Skin epidermis (tissue), 12 donors: ENCODE measurements at regions not wholly inside any gene's neighbourhood (a gene's known extent, or its start where the extent isn't known, plus 50 kb on each side); places are given as distances from the start of the nearest gene placed in this dataset.

Source experiments
- H3K27ac ChIP-seq, 21 experiments: fragments of 200-600 bp; sonication (generic) in 11 of 21; one replicate each; pipeline ENCODE4 v1.5.0; 2020; ENCODE audit warnings: mild to moderate bottlenecking in 3 of 21, inconsistent platforms in 2 of 21, moderate library complexity in 2 of 21
- H3K4me3 ChIP-seq, 7 experiments: fragments of 200-600 bp; sonication (generic) in 2 of 7; one replicate each; pipeline ENCODE4 v1.5.0; 2020; ENCODE audit warnings: inconsistent platforms in 2 of 7, mild to moderate bottlenecking in 2 of 7, moderate library complexity in 1 of 7

DNA sequence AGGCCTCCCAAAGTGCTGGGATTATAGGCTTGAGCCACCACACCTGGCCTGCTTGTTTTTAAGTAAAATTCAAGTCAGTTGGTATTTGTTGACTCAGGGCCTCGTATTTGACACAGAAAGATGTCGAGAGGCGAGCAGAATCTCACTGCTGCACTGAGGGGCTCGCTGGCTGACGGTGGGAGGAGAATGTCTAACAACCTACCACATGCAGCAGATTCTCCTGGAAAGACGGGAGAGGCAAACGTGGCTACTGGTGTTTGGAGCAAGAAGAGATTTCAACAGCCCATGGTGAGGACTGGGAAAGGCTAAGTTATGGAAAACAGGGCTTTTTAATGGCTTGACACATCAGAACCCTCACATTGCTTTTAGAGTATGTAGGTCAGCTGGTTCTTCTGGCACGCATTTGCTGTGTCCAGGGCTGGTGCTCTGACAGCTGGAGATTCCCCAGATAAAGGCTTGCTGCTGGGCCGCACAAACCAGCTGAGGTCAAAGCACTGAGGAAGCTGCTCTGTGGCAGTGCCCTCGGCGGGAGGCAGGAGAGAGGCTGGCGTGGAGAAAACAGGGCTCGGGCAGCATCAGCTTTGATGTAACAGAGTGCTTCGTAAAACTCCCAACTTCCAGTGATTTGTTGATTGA, 84.2 kb upstream of the FRMD1 start:
- Histone ChIP-seq H3K4me3 (no peak overlapping the region), H3K27ac (no peak overlapping the region)

DNA sequence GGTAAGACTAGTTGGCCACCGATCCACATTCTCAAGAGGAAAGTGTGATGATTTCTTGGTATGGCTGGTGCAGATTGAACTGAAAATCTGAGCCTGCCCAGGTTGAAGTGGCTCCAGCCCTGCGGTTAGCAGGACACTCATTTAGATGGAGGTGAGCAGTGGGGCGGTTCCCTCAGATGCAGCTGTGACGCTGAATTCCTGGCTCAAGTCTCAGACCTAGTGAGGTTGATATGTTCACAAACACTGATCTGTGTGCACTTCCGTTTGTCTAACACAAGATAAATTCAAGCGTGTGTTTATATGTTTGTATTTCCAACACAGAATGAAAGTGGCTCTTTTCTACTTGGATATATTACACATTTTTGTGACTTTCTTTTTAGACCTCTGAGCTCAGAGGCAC, 83.4 kb upstream of the FRMD1 start:
- no peak overlapping the region for H3K27ac ChIP-seq
- H3K4me3 ChIP-seq, result no peak overlapping the region

DNA sequence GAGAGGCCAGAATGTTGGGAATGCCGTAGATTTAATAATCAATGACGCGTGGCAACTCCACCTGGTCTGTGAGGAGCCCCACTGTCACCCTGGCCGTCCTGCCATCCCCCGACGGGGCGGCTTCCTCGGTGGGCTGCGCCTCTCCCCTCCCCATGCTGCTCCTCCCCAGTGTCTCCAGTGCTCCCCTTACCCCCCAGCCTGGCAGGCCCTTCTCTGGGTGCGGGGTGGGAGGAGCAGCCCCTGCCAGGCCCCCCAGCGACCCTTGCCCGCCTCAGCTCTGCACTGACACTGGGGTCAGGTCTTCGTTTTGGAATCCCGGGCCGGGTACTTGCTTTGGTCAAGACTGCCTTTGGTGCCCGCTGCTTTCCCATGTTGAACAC, 82.3 kb upstream of the FRMD1 start:
- H3K27ac ChIP-seq, result no peak overlapping the region

DNA sequence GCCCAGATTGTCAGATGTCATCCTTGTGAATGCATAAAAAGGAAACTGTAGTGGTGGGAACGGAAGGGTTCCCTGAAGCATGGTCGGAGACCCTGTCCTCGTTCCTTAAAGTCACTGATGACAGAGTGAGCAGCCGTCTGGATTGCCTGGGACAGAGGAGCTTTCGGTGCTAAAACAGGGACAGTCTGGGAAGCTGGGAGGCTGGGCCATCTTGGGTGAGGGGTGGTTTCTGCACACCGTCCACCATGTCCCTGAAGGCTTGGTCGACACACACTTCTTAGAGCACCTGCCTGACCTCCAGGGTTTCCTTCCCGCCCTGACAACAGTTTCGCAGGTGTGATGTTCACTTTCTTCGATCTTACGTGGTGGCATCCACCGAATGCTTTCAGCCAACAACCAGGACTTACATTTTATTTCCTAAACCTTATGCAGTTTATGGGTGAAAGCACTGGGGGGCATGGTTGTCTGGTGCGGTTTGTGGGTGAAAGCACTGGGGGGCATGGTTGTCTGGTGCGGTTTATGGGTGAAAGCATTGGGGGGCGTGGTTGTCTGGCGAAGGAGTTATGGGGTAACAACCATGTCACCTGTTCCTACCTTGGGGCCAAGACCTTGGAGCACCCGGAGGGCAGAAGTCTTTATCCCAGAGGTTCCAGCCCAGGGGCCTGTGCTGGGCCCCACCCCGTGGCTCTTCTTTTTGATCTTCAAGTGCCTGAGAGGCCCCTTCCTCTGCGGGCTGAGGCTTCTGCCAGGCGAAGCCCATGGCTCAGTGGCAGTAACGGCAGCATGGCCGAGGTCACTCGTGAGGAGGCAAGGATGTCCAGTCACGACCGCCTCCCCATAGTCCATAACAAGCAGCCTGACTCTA, 81.7 kb upstream of the FRMD1 start:
- Histone ChIP-seq H3K4me3 (no peak overlapping the region), H3K27ac (no peak overlapping the region)

More for the DNA sequence above, 82.3 kb upstream of the FRMD1 start:
- H3K4me3 ChIP-seq, result no peak overlapping the region

DNA sequence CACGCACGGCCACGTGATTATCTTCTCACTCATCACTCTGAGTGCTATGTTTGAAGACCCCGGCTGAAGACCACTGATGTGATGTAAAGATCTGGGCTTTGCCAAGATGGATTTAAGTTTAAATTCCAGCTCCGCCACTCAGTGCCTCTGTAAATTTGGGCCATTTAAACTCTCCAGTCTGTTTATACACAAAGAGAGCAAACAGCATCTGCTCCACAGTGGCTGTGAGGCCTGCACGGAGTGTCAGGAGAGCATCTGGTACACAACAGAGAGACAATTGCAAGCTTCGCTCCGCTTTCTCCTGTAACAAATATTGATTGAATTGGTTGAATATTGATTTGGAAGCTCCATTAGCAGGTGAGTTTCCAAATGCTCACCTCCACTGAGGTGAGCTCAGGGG, 80.5 kb upstream of the FRMD1 start:
- H3K27ac ChIP-seq, result no peak overlapping the region
- no peak overlapping the region for H3K4me3 ChIP-seq

DNA sequence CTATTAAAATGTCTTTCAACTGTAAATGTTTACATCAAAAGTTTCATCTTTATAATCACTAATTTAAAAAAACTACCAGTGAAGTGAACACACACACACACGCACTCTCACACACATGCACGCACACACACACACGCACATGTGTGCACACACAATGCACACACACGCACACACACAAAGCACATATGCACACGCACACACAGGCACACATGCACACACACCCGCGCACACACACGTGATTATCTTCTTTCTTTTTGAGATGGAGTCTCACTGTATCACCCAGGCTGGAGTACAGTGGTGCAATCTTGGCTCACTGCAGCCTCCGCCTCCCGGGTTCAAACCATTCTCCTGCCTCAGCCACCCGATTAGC, 80.0 kb upstream of the FRMD1 start:
- H3K27ac ChIP-seq, result no peak overlapping the region
- H3K4me3 ChIP-seq, result no peak overlapping the region

DNA sequence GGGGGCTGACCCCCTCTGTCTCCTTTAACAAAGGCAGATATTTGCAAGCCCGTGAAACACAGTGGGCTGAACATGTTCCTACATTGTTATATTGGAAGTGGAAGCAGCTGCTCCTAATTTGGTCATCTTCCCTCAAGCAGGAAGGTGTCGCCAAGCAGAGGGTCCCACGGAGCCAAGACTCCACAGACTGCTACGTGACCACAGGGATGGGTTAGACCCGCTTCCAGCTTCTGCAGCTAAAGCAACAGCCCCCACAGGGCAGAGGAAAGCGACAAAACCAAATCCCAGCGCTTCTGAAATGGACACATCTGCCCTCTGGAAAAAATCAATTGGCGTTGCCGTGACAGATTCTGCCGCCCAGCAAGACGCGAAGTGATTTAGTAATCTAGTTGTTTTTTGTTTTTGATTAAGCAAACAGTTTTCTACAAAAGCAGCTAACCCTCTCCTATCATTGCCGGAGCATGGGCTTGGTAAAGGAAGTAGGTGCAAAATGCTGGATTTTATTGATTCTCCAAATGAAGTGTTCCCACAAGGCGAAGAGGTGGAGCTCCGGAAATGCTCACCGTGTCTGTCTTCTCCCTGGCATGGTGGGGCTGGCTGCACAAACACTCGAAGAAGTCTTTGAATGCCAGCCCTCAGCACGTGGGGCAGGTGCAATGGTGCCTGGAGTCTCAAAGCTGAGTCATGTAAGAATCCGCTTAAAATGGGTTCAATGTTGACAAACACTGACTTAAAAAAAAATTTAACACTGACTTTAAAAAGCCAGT, 79.4 kb upstream of the FRMD1 start:
- H3K4me3 ChIP-seq, result peak overlapping the region in 1 of 7 experiments; percentile 14

DNA sequence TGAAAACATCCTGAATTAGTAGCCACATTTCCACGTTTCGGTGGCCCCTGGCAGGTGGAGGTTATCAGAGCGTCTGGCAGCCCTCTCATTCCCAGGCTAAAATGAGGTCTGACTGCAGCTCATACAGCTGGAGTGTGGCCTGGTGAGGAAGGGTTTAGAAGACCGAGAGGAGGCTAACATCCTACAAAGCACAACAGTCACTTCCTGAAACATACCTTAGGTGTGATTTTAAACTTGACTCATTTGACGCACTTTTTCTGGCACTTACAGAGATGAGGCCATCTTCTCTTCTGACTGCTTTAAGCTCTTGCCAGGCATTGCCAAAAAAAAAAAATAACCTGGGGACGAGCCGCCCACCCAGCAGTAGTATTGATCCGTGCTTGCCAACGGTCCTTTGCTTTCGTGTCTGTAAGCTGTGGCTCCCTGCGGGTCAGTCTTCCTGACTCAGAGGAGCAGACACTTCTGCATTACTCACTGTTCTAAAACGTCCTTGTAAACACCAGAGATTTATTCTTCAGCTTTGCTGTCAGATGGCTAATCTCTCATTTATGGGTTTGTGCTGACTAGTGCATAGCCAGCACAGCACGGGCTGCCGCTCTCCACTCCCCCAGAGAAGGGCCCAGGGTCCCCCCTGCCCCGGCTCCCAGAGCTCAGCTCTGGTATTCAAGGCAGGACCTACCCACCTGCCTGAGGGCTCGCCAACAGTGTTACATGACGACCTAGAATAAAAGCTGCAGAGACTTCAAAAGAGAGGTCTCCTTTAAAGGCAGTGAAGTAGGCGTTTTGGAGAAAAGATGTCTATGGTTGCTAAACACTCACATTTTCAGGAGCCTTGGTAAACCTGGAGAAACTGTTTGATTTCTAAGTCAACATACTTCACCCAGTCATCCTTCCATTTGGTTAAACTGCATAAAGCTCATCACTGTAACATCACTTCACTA, 78.5 kb upstream of the FRMD1 start:
- Histone ChIP-seq H3K4me3 (peak overlapping the region in 1 of 7 experiments; percentile 14), H3K27ac (peak overlapping the region in 8 of 21 experiments; percentile 18 to 79 (median 54))

More for the DNA sequence above, 79.4 kb upstream of the FRMD1 start:
- peak overlapping the region in 7 of 21 experiments; percentile 23 to 79 (median 55) for H3K27ac ChIP-seq

DNA sequence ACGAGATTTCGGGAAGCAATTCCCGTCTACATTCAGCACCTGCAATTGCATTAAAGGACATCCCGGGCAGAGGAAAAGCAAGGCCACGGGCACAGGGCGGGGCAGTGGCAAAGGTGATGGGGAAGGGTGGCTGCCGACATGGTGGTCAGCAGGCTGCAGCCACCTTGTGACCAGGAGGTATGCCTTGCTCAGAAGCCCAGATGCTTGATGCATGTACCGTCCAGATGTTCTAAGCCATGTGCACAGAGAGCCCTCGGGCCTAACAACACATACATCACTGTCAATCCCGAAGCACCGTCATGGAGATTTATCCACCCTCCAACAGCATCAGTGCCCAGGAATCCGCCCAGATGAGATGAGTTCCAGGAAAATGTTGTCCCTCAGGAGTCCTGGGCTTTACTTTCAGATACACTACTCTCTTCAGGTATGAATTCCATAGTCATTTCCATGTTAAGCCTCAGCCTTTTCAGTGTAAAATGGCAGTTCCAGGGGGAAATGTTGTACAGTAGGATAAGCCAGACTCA, 77.8 kb upstream of the FRMD1 start:
- H3K4me3 ChIP-seq, result no peak overlapping the region
- peak overlapping the region in 4 of 21 experiments; percentile 18 to 59 (median 42) for H3K27ac ChIP-seq

DNA sequence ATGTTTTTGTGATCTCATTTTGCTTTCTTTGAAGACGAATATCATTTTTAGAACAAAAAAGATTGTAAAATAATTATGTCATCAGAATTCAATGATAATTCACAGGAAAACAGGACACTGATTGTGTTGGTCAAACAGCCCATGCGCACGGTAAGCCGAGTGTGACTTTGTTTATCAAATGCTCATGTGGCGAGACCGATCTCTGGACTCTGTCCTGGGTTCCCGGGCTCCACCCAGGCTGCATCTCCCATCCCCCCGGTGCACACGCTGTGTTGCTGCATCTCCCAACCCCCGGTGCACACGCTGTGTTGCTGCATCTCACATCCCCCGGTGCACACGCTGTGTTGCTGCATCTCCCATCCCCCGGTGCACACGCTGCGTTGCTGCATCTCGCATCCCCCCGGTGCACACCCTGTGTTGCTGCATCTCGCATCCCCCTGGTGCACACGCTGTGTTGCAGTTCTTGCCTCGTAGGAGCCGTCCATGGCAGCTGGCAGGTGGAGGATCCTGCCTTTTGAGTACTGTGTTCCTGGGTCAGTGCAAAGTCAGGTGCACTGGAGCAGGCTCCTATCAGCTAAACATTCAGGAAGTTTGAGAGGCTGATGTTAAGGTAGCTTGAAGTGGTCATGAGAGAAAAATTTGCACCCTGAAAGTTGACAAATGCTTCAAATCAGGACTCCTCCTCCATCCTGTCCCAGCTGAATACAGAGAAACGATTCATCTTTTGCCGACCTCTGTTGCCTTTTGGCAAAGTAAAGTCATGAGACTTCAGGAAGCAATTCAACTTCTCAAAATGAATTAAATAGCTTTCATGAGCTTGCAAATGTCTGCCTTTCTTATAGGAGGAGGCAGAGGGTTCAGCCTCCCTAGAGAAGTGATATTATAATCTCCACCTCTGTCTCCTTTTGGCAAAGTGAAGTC, 77.1 kb upstream of the FRMD1 start:
- Histone ChIP-seq H3K27ac (no peak overlapping the region), H3K4me3 (no peak overlapping the region)

DNA sequence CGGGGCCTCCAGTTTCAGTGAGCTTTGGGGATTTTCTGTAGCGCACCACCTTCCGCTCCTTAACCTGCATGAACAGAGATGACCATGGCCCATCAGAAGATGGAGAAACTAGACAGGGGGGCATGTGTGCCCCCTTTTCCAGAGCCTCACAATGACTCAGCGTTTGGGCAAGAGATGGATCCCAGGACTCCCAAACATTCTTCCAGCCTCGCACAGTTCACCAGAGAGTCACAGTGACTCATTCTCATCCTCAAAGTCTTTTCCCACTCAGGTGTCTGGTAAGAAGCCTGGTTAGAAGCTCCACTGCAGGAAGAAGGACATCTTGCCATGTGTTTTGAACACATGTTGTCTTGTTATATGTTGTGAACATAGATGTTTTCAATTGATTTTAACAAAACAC, 76.2 kb upstream of the FRMD1 start:
- Histone ChIP-seq H3K27ac (no peak overlapping the region), H3K4me3 (no peak overlapping the region)

DNA sequence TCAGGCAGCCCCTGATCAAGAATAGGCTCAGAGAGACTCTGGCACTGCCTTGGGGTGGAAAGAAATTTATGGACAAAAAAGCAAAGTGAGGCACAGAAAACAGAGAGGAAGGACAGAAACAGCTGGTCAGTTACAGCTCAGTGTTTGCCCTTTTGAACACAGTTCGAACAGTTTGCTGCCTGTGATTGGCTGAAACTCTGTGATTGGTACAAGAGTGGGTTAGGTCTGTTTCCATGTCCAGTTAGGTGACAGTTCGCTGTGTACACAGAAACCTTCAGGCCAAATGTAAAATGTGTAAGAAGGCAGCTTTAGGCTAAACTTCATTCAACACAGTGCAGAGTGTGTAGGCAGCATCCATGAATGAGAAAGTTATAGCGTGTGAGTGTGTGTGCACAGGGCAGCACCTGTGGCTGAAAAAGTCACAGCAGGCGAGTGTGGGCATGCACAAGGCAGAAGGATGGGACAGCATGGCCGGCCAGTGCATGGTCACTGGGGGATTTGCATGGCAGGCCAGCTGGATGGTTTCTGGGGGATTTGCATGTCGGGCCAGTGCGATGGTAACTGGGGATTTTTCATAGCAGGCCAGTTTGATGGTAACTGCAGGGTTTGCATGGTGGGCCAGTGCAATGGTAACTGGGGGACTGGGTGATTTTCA, 75.4 kb upstream of the FRMD1 start:
- H3K27ac ChIP-seq, result no peak overlapping the region
- H3K4me3 ChIP-seq, result no peak overlapping the region

DNA sequence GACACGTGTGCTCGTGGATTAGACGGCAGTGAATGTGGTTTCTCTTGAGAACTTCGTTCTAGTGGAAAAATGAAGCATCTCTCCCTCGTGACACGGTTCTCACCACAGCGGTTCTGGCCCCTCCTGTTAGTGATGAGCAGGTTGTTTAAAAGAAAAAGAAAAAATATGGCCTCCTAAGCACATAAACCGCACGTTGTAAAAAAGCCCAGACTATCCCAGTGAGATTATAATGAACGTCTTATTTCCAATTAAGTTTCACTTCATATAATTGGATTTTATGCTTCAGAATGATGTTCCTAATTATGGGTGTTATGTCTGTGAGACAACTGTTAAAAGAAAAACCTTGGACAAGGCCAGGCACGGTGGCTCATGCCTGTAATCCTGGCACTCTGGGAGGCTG, 74.5 kb upstream of the FRMD1 start:
- H3K27ac ChIP-seq, result no peak overlapping the region
- no peak overlapping the region for H3K4me3 ChIP-seq

DNA sequence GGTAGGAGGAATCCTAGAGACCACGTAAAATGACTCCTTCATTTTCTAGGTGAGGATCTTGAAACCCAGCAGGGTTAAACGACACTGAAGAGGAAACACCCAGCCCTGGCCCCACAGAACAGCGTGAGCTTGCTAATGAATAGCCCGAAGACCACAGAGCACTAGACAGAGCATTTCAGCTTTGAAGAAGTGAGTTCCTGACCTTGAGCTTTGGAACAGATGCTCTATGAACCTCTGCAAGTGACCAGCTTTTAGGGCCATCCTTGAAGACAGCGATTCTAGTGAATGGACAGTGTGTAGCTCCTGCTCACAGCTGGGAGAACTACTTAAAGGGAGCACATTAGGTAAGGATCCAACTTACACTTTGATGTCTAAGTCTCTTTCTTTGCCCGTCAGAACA, 74.0 kb upstream of the FRMD1 start:
- no peak overlapping the region for H3K27ac ChIP-seq

DNA sequence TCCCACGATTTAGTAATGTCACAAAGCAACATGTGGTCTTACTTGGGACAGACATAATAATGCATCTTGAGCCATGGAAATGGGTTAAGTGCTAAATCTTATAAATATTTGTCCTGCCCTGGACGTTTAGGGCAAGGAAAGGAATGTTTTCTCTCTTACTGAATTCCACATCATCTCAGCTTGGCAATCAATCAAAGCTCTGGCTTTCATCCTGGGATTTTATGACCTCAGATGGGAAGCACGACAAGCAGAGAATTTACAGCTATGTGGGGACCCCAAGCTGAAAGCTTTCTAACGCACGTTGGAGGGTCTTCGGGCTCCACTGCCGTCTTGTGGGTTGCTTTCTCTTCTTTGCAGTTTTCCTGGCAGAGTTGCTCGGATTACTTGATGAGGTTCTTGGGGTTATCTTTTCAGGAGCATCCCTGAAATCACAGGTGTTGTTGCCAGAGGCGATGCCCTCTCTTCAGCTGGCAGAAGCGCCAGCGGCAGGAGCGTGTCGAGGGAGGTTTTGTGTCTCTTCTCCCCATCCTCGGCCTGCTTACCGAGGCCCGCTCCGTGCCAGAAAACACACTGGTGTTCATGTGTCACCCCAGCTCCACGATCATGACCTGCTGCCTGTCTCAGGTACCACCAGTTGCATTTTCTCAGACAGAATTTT, 73.4 kb upstream of the FRMD1 start:
- no peak overlapping the region for H3K27ac ChIP-seq
- H3K4me3 ChIP-seq, result no peak overlapping the region

More for the DNA sequence above, 74.0 kb upstream of the FRMD1 start:
- no peak overlapping the region for H3K4me3 ChIP-seq

DNA sequence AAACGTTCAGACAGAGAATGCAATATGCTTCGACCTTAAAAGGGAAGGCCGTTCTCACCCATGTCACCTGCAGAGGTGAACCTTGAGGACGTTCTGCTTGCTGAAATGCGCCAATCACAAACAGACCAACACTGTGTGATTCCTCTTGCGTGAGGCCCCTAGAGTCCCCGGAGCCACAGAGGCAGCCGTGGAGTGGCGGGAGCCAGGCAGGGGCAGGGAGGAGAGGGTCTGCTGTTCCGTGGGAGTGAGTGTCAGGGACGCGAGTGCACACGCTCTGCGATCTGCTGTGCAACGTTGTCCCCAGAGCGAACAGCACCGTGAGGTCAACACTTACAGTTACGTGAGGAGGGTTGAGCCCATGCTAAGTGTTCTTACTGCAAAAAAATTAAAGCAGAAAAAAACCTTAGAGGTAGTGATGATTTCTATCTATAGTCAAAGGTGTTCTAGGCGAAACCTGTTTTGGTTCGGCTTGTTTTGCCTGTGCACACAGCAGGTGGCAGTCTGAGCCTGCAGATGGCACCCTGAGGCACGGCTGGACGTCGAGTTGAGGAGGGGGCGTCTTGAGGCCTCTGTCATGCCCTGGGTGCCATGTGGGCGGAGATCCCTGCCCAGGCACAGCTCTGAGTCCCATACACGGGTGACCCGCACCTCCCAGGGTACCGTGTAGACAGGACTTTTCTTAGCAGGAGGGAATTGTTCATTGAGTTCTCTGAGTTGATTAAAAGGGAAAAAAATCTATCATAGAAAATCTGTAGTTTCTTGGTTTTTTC, 71.7 kb upstream of the FRMD1 start:
- no peak overlapping the region for H3K27ac ChIP-seq
- no peak overlapping the region for H3K4me3 ChIP-seq

DNA sequence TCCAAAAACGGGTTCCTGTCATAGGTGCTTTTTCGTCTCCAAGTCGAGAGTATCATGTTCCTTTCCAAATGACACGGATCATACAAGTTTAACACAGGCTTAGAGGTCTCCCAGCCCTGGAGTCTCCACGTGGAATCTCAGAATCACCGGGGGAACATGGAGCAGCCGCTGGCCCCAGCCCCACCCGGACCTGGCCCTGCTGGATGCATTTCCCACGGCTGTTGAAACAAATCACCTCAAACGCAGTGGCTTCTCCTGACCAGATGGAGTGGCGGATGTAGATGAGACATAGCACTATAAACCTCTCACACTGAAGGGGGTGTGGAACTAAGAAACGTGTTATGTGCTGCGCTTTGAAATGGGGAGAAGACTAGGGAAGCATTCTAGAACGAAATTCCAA, 70.0 kb upstream of the FRMD1 start:
- H3K4me3 ChIP-seq, result no peak overlapping the region
- H3K27ac ChIP-seq, result no peak overlapping the region
